SK-N-MC (cell line): ENCODE measurements at regions not wholly inside any gene's neighbourhood (a gene's known extent, or its start where the extent isn't known, plus 50 kb on each side); places are given as distances from the start of the nearest gene placed in this dataset.
"Not testable (repeated sequence)": the region's sequence is repeated elsewhere in the genome, so short reads cannot be mapped to it uniquely, and the experiment has no call there.

Experiments
- EZH2 ChIP-seq: fragments of 200-600 bp; sonication (generic); IDR thresholded peaks from one replicate; pipeline ENCODE4 v1.6.1; 2017; ENCODE audit warnings: antibody characterized with exemption
- POLR2AphosphoS5 ChIP-seq: IDR thresholded peaks from 2 replicates; pipeline ENCODE4 v1.6.1; 2012; ENCODE audit warnings: mild to moderate bottlenecking, low read depth, low read length, borderline replicate concordance

- TF ChIP-seq EZH2, POLR2AphosphoS5: not testable (repeated sequence)
Observed at GRCh38 chr5:1982561-1982960, 99.8 kb upstream of the IRX4 start.
